HepG2 (cell line): ENCODE measurements at regions not wholly inside any gene's neighbourhood (a gene's known extent, or its start where the extent isn't known, plus 50 kb on each side); places are given as distances from the start of the nearest gene placed in this dataset.

Experiments used
- ATAC-seq: fragments of 200-7000 bp; cut with Tn5 transposase; 3 replicates; pipeline ENCODE4 v1.9.1; 2020; ENCODE audit warnings: mild to moderate bottlenecking, moderate library complexity
- BruUV-seq: library from RNA; stranded (reverse); fragments of 400-500 nt; replicated peaks from 2 replicates; lab custom pipeline; 2021; lab: Mats Ljungman, UMichigan
- CTCF ChIA-PET: fragments of 300-600 bp; formaldehyde crosslinking; extraction: SDS; loops from one replicate; lab custom pipeline; 2021; ENCODE audit warnings: low total read pairs, inconsistent platforms, low intra/inter-chr PET ratio; lab: Yijun Ruan, JAX
- POLR2A ChIA-PET: fragments of 350-600 bp; sonication (Branson Sonifier 250); formaldehyde crosslinking; loops from one replicate; lab custom pipeline; 2020; ENCODE audit warnings: antibody characterized with exemption, inconsistent platforms; lab: Yijun Ruan, JAX
- DNase-seq: peaks from one replicate; pipeline ENCODE4 v3.0.0-alpha.2; 2015; ENCODE audit warnings: low spot score
- FAIRE-seq: peaks from 3 replicates; lab custom pipeline; 2011; peaks lifted over from hg19 to GRCh38; lab: Jason Lieb, UNC
- H2AFZ ChIP-seq: one replicate; pipeline ENCODE4 v1.6.1; 2011; ENCODE audit warnings: low read length, inconsistent platforms
- H3K27ac ChIP-seq: fragments of 300-600 bp; 3 replicates; pipeline ENCODE4 v1.8.0; 2011; ENCODE audit warnings: mixed run types, mild to moderate bottlenecking, mixed read lengths, low read length, inconsistent platforms; ENCODE audit not compliant: insufficient read depth; ENCODE audit errors: extremely low read length
- H3K27me3 ChIP-seq, 2 experiments: fragments of 200-600 bp in 1 of 2; 2 replicates in 1 of 2; 3 replicates in 1 of 2; pipeline versions ENCODE4 v1.6.0 to v1.8.0; 2011; ENCODE audit warnings: low read length in 2 of 2, mild to moderate bottlenecking in 2 of 2, moderate library complexity in 2 of 2, inconsistent platforms in 1 of 2; ENCODE audit not compliant: insufficient read depth in 2 of 2, control insufficient read depth in 1 of 2
- H3K36me3 ChIP-seq, 2 experiments: fragments of 200-600 bp in 1 of 2; replicated peaks in 1 of 2; 2 replicates in 1 of 2; 3 replicates in 1 of 2; pipeline versions ENCODE4 v1.5.1 to v1.8.0; 2011; ENCODE audit warnings: low read length in 2 of 2, inconsistent platforms in 1 of 2; ENCODE audit not compliant: insufficient read depth in 2 of 2, control insufficient read depth in 1 of 2
- H3K4me1 ChIP-seq: 2 replicates; pipeline ENCODE4 v1.5.1; 2012; ENCODE audit warnings: low read length, inconsistent platforms; ENCODE audit not compliant: insufficient read depth
- H3K4me2 ChIP-seq: 2 replicates; pipeline ENCODE4 v1.6.0; 2011; ENCODE audit warnings: low read depth, low read length, inconsistent platforms
- H3K4me3 ChIP-seq, 3 experiments: fragments of 200-600 bp in 1 of 3; sonication (generic), shearing (Covaris generic) in 1 of 3; replicated peaks in 1 of 3; 2 replicates each; pipeline ENCODE4 v1.5.1; 2011 to 2016; ENCODE audit warnings: low read length in 3 of 3, inconsistent platforms in 2 of 3, low read depth in 2 of 3, mild to moderate bottlenecking in 2 of 3, control low read depth in 1 of 3, mixed read lengths in 1 of 3; ENCODE audit not compliant: insufficient read depth in 1 of 3
- H3K79me2 ChIP-seq: one replicate; pipeline ENCODE4 v1.6.1; 2011; ENCODE audit warnings: low read length, inconsistent platforms; ENCODE audit not compliant: insufficient read depth
- H3K9ac ChIP-seq: 2 replicates; pipeline ENCODE4 v1.6.0; 2011; ENCODE audit warnings: mild to moderate bottlenecking, low read depth, low read length, inconsistent platforms; ENCODE audit not compliant: insufficient read depth
- H3K9me3 ChIP-seq: 2 replicates; pipeline ENCODE4 v1.5.1; 2012; ENCODE audit warnings: mild to moderate bottlenecking, low read length
- H4K20me1 ChIP-seq: 2 replicates; pipeline ENCODE4 v1.6.0; 2011; ENCODE audit warnings: inconsistent platforms, mild to moderate bottlenecking, low read length, moderate library complexity; ENCODE audit not compliant: insufficient read depth
- GATA4 ChIP-seq: sonication (generic); IDR thresholded peaks from 2 replicates; pipeline ENCODE4 v1.6.1; 2016; ENCODE audit warnings: antibody characterized with exemption, low read depth, borderline replicate concordance
- KAT8 ChIP-seq: IDR thresholded peaks from 2 replicates; pipeline ENCODE4 v1.6.1; 2016; ENCODE audit warnings: missing genetic modification reagents, missing compliant biosample characterization
- REST ChIP-seq, 2 experiments: IDR thresholded peaks; 2 replicates each; pipeline ENCODE4 v1.6.1; 2011 to 2012; ENCODE audit warnings: low read length in 2 of 2, borderline replicate concordance in 1 of 2, low read depth in 1 of 2, mild to moderate bottlenecking in 1 of 2, moderate library complexity in 1 of 2
- XRCC5 ChIP-seq: fragments of 200-400 bp; formaldehyde crosslinking; optimal IDR thresholded peaks from 2 replicates; pipeline ENCODE3; 2017; ENCODE audit warnings: mild to moderate bottlenecking, low read length
- ZBTB7B ChIP-seq: sonication (generic); formaldehyde crosslinking; IDR thresholded peaks from 2 replicates; pipeline ENCODE4 v1.4.0; 2020; ENCODE audit warnings: missing genetic modification reagents
- ZNF275 ChIP-seq: sonication (generic); formaldehyde crosslinking; IDR thresholded peaks from 2 replicates; pipeline ENCODE4 v1.8.0; 2022; ENCODE audit warnings: missing genetic modification reagents, mild to moderate bottlenecking, inconsistent platforms, borderline replicate concordance
- ZNF318 ChIP-seq: sonication (generic); formaldehyde crosslinking; IDR thresholded peaks from 2 replicates; pipeline ENCODE4 v1.4.0; 2020; ENCODE audit warnings: mild to moderate bottlenecking, missing genetic modification reagents
- ZNF329 ChIP-seq: sonication (generic); formaldehyde crosslinking; IDR thresholded peaks from 2 replicates; pipeline ENCODE4 v1.9.0; 2021; ENCODE audit warnings: low read depth, mild to moderate bottlenecking, missing genetic modification reagents
- ZNF34 ChIP-seq: sonication (generic); formaldehyde crosslinking; IDR thresholded peaks from 2 replicates; pipeline ENCODE4 v1.4.0; 2020; ENCODE audit warnings: mild to moderate bottlenecking, missing genetic modification reagents, borderline replicate concordance
- WGBS: methylation state at CpG from one replicate; pipeline ENCODE4 v1.1.6; 2017; ENCODE audit warnings: low lambda C conversion rate; 5-methylcytosine and 5-hydroxymethylcytosine counted together
- in situ Hi-C: cut with HindIII; loops from 2 replicates; pipeline ENCODE4 v1.10.0; 2017; ENCODE audit warnings: low pct_unique_long_range_greater_than_20kb; ENCODE audit not compliant: extremely low pct_ligation_motif_present
- intact Hi-C: fragments of 100-400 bp; cut with micrococcal nuclease; formaldehyde crosslinking; loops from one replicate; pipeline ENCODE4 v1.10.0; 2022; ENCODE audit not compliant: unreplicated experiment

GRCh38 chr6:168252267-168252666, 67.3 kb downstream of the DACT2 start:
- ChIA-PET CTCF (no interaction called here), POLR2A (interaction anchor here (0.7 kb wide), 1 partner anchor 10 kb away, joined by 4 read pairs; no protein-coding TSS in a partner anchor)
- Histone ChIP-seq H3K79me2 (no peaks in the 10 kb centered on the region), H3K4me2 (no peak overlapping the region), H3K36me3 (no peaks in the 10 kb centered on the region), H3K4me3 (no peak overlapping the region), H3K9me3 (peaks cover 14% of the 10 kb centered on the region), H3K4me1 (peaks cover 51% of the 10 kb centered on the region), H2AFZ (no peak overlapping the region), H3K27me3 (no peaks in the 10 kb centered on the region), H3K27ac (no peak overlapping the region), H4K20me1 (no peaks in the 10 kb centered on the region), H3K9ac (no peak overlapping the region)
- no peak for FAIRE-seq
- WGBS = 87% methylated on average over 3 of the region's 4 CpGs
- intact Hi-C loops (no loop called here), in situ Hi-C loops (no loop called here)
- DNase-seq = no peak
- no peak for ATAC-seq
- BruUV-seq = no TSS peak
- TF ChIP-seq ZNF318 = no peak
- no peak for TF ChIP-seq ZBTB7B
- no peak for TF ChIP-seq XRCC5
- no peak for TF ChIP-seq KAT8 (CRISPR knock-in tag)
- no peak for TF ChIP-seq ZNF275
- TF ChIP-seq REST (IDR thresholded peaks at IDR 0.05; ENCODE audit: borderline replicate concordance in 1 of 2, low read depth in 1 of 2, low read length in 2 of 2) = no peak
- no peak for TF ChIP-seq ZNF34 (CRISPR knock-in tag)
- no peak for TF ChIP-seq ZNF329 (CRISPR knock-in tag)
- no peak for TF ChIP-seq GATA4
